ENCODE measurements at regions not wholly inside any gene's neighbourhood (a gene's known extent, or its start where the extent isn't known, plus 50 kb on each side); places are given as distances from the start of the nearest gene placed in this dataset.

GRCh38 chr3:107061466-107061865 lies 315.8 kb upstream of the CCDC54 start:
- TF ChIP-seq, protein P1, sequence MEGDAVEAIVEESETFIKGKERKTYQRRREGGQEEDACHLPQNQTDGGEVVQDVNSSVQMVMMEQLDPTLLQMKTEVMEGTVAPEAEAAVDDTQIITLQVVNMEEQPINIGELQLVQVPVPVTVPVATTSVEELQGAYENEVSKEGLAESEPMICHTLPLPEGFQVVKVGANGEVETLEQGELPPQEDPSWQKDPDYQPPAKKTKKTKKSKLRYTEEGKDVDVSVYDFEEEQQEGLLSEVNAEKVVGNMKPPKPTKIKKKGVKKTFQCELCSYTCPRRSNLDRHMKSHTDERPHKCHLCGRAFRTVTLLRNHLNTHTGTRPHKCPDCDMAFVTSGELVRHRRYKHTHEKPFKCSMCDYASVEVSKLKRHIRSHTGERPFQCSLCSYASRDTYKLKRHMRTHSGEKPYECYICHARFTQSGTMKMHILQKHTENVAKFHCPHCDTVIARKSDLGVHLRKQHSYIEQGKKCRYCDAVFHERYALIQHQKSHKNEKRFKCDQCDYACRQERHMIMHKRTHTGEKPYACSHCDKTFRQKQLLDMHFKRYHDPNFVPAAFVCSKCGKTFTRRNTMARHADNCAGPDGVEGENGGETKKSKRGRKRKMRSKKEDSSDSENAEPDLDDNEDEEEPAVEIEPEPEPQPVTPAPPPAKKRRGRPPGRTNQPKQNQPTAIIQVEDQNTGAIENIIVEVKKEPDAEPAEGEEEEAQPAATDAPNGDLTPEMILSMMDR (IDR thresholded peaks at IDR 0.05): no peak
- TF ChIP-seq POLR2A (IDR thresholded peaks at IDR 0.05): no peak

All from Peyer's patch (tissue), 4 donors.